CD4-positive, alpha-beta T cell (primary cell): ENCODE measurements at regions not wholly inside any gene's neighbourhood (a gene's known extent, or its start where the extent isn't known, plus 50 kb on each side); places are given as distances from the start of the nearest gene placed in this dataset.

Experiments used
- ATAC-seq: fragments of 200-7000 bp; cut with Tn5 transposase; one replicate; pipeline ENCODE4 v1.10.0; 2022; ENCODE audit warnings: mild to moderate bottlenecking; ENCODE audit not compliant: poor library complexity
- CTCF ChIA-PET: fragments of 350-600 bp; sonication (Branson Sonifier 250); formaldehyde crosslinking; loops from one replicate; lab custom pipeline; 2021; ENCODE audit warnings: antibody characterized with exemption, inconsistent platforms; lab: Charles Lee
- POLR2A ChIA-PET: fragments of 350-600 bp; sonication (Branson Sonifier 250); formaldehyde crosslinking; loops from one replicate; lab custom pipeline; 2021; ENCODE audit warnings: antibody characterized with exemption, inconsistent platforms; lab: Charles Lee
- DNase-seq, 14 experiments: peaks; one replicate each; pipeline ENCODE4 v3.0.0-alpha.2; 2013 to 2020; ENCODE audit warnings: mixed read lengths in 2 of 14
- H3K27ac ChIP-seq, 2 donors: one replicate each; pipeline versions ENCODE4 v1.5.1 to v1.7.0; 2013; ENCODE audit warnings: low read length in 2 of 2, low read depth in 1 of 2, mild to moderate bottlenecking in 1 of 2
- H3K27me3 ChIP-seq, 2 experiments: 1 replicate in 1 of 2; 2 replicates in 1 of 2; pipeline versions ENCODE4 v1.6.1 to v1.7.0; 2013; ENCODE audit warnings: low read length in 2 of 2, control low read depth in 1 of 2, mild to moderate bottlenecking in 1 of 2, moderate library complexity in 1 of 2; ENCODE audit not compliant: insufficient read depth in 2 of 2, control insufficient read depth in 1 of 2
- H3K36me3 ChIP-seq: one replicate; pipeline ENCODE4 v1.6.1; 2013; ENCODE audit warnings: low read length, control low read depth; ENCODE audit not compliant: insufficient read depth
- H3K4me1 ChIP-seq: one replicate; pipeline ENCODE4 v1.6.1; 2013; ENCODE audit warnings: low read length, control low read depth; ENCODE audit not compliant: insufficient read depth
- H3K4me3 ChIP-seq: one replicate; pipeline ENCODE4 v1.5.1; 2013; ENCODE audit warnings: mild to moderate bottlenecking, low read length, moderate library complexity
- H3K9me3 ChIP-seq, 2 experiments: 1 replicate in 1 of 2; 2 replicates in 1 of 2; pipeline versions ENCODE4 v1.6.1 to v1.7.0; 2013; ENCODE audit warnings: low read length in 2 of 2, mild to moderate bottlenecking in 2 of 2, control low read depth in 1 of 2, moderate library complexity in 1 of 2; ENCODE audit not compliant: control insufficient read depth in 1 of 2, insufficient read depth in 1 of 2
- H3K27ac Mint-ChIP-seq: one replicate; pipeline ENCODE4 v1.8.0; 2020; ENCODE audit warnings: mixed read lengths
- H3K27me3 Mint-ChIP-seq: one replicate; pipeline ENCODE4 v1.8.0; 2021; ENCODE audit warnings: mixed read lengths
- H3K36me3 Mint-ChIP-seq: one replicate; pipeline ENCODE4 v1.8.0; 2021; ENCODE audit warnings: low read depth, mixed read lengths
- H3K4me1 Mint-ChIP-seq: one replicate; pipeline ENCODE4 v1.8.0; 2021; ENCODE audit warnings: low read depth, mixed read lengths
- H3K4me3 Mint-ChIP-seq: one replicate; pipeline ENCODE4 v1.8.0; 2020; ENCODE audit warnings: mild to moderate bottlenecking, mixed read lengths
- H3K9me3 Mint-ChIP-seq: one replicate; pipeline ENCODE4 v1.8.0; 2020; ENCODE audit warnings: mixed read lengths
- CTCF ChIP-seq: fragments of 200-600 bp; IDR thresholded peaks from one replicate; pipeline ENCODE4 v1.8.0; 2022; ENCODE audit warnings: antibody characterized with exemption, mild to moderate bottlenecking
- intact Hi-C, 2 experiments: fragments of 100-400 bp; cut with DNase I in 1 of 2; cut with micrococcal nuclease in 1 of 2; formaldehyde crosslinking; loops; one replicate each; pipeline versions ENCODE4 v1.15.1 to v1.9.0; 2023 to 2025; cut with DNase I, micrococcal nuclease

GRCh38 chr6:74253261-74253660 is 557.3 kb downstream of the CD109 start:
- intact Hi-C loops: no loop called here
- Mint-ChIP-seq H3K9me3 (peaks cover 3% of the 10 kb centered on the region), H3K36me3 (no peaks in the 10 kb centered on the region), H3K27me3 (no peaks in the 10 kb centered on the region), H3K4me1 (no peaks in the 10 kb centered on the region), H3K4me3 (no peak overlapping the region), H3K27ac (no peak overlapping the region)
- ChIA-PET POLR2A (no interaction called here), CTCF (no interaction called here)
- H3K27ac ChIP-seq: no peak overlapping the region
- no peak for TF ChIP-seq CTCF
- H3K36me3 ChIP-seq: no peaks in the 10 kb centered on the region
- no peak overlapping the region for H3K4me3 ChIP-seq
- peaks cover 0 to 12% of the 10 kb centered on the region in 2 experiments for H3K9me3 ChIP-seq
- DNase-seq (no peak), ATAC-seq (no peak)
- no peaks in the 10 kb centered on the region for H3K27me3 ChIP-seq
- H3K4me1 ChIP-seq: no peaks in the 10 kb centered on the region

GRCh38 chr6:74250161-74250818 is 554.3 kb downstream of the CD109 start:
- Histone ChIP-seq H3K4me1 (no peaks in the 10 kb centered on the region), H3K4me3 (no peak overlapping the region), H3K27ac (no peak overlapping the region), H3K9me3 (peaks cover 0 to 6% of the 10 kb centered on the region in 2 experiments), H3K36me3 (no peaks in the 10 kb centered on the region), H3K27me3 (no peaks in the 10 kb centered on the region)
- no peak for DNase-seq
- H3K9me3 Mint-ChIP-seq: peaks cover 3% of the 10 kb centered on the region
- H3K4me1 Mint-ChIP-seq: no peaks in the 10 kb centered on the region
- ChIA-PET CTCF (no interaction called here), POLR2A (no interaction called here)
- intact Hi-C loops: no loop called here
- TF ChIP-seq CTCF: no peak
- H3K27ac Mint-ChIP-seq: no peak overlapping the region
- no peaks in the 10 kb centered on the region for H3K36me3 Mint-ChIP-seq
- ATAC-seq: no peak
- H3K27me3 Mint-ChIP-seq: no peaks in the 10 kb centered on the region
- H3K4me3 Mint-ChIP-seq: no peak overlapping the region

GRCh38 chr6:74249658-74250057 is 553.7 kb downstream of the CD109 start:
- ChIA-PET POLR2A (no interaction called here), CTCF (no interaction called here)
- Histone ChIP-seq H3K27ac (no peak overlapping the region), H3K36me3 (no peaks in the 10 kb centered on the region), H3K9me3 (peaks cover 0 to under 1% of the 10 kb centered on the region in 2 experiments), H3K4me3 (no peak overlapping the region), H3K4me1 (no peaks in the 10 kb centered on the region), H3K27me3 (no peaks in the 10 kb centered on the region)
- no peak for TF ChIP-seq CTCF
- ATAC-seq: no peak
- Mint-ChIP-seq H3K27ac (no peak overlapping the region), H3K27me3 (no peaks in the 10 kb centered on the region), H3K4me1 (no peaks in the 10 kb centered on the region), H3K4me3 (no peak overlapping the region), H3K36me3 (no peaks in the 10 kb centered on the region), H3K9me3 (peaks cover 3% of the 10 kb centered on the region)
- intact Hi-C loops: no loop called here
- no peak for DNase-seq
